ENCODE measurements at regions not wholly inside any gene's neighbourhood (a gene's known extent, or its start where the extent isn't known, plus 50 kb on each side); places are given as distances from the start of the nearest gene placed in this dataset.
"Not testable (repeated sequence)": the region's sequence is repeated elsewhere in the genome, so short reads cannot be mapped to it uniquely, and the experiment has no call there.

- DNase-seq = no peak
Observed at GRCh38 chr12:105423237-105423636, 92.7 kb downstream of the C12orf75 start.

GRCh38 chr12:105423921-105424320 lies 93.4 kb downstream of the C12orf75 start:
- DNase-seq = no peak

GRCh38 chr12:105425254-105426174 lies 95.0 kb downstream of the C12orf75 start:
- DNase-seq = no peak

- DNase-seq = no peak
Observed at GRCh38 chr12:105426766-105427165, 96.3 kb downstream of the C12orf75 start.

- DNase-seq = no peak
Observed at GRCh38 chr12:105427883-105428282, 97.4 kb downstream of the C12orf75 start.

- DNase-seq = no peak
Observed at GRCh38 chr12:105428793-105429395, 98.4 kb downstream of the C12orf75 start.

GRCh38 chr12:105429511-105429910 lies 99.0 kb downstream of the C12orf75 start:
- DNase-seq = no peak

GRCh38 chr12:105431537-105432100 lies 101.1 kb downstream of the C12orf75 start:
- no peak for DNase-seq

- no peak for DNase-seq
Observed at GRCh38 chr12:105433804-105434203, 103.3 kb downstream of the C12orf75 start.

GRCh38 chr12:105436636-105437035 lies 106.1 kb downstream of the C12orf75 start:
- DNase-seq = no peak

- no peak for DNase-seq
Observed at GRCh38 chr12:105440037-105440664, 109.7 kb downstream of the C12orf75 start.

- no peak for DNase-seq
Observed at GRCh38 chr12:105443802-105444652, 113.5 kb downstream of the C12orf75 start.

- no peak for DNase-seq
Observed at GRCh38 chr12:105444653-105445102, 114.2 kb downstream of the C12orf75 start.

- no peak for DNase-seq
Observed at GRCh38 chr12:105445249-105445648, 114.8 kb downstream of the C12orf75 start.

GRCh38 chr12:105445649-105446048 lies 115.2 kb downstream of the C12orf75 start:
- DNase-seq = no peak

- not testable (repeated sequence) for DNase-seq
Observed at GRCh38 chr12:105446460-105446859, 116.0 kb downstream of the C12orf75 start.

- DNase-seq = no peak
Observed at GRCh38 chr12:105449431-105449830, 118.9 kb downstream of the C12orf75 start.

- no peak for DNase-seq
Observed at GRCh38 chr12:105451211-105451610, 120.7 kb downstream of the C12orf75 start.

GRCh38 chr12:105451798-105452197 lies 121.3 kb downstream of the C12orf75 start:
- no peak for DNase-seq

GRCh38 chr12:105453316-105453715 lies 122.8 kb downstream of the C12orf75 start:
- DNase-seq = no peak

- DNase-seq = no peak
Observed at GRCh38 chr12:105454688-105455087, 124.2 kb downstream of the C12orf75 start.

GRCh38 chr12:105455261-105455660 lies 124.8 kb downstream of the C12orf75 start:
- no peak for DNase-seq

Data from CD4-positive, alpha-beta T cell treated with Interferon alpha-2 for 1 hour (primary cell).